NCI-H2029 (cell line): ENCODE measurements at regions not wholly inside any gene's neighbourhood (a gene's known extent, or its start where the extent isn't known, plus 50 kb on each side); places are given as distances from the start of the nearest gene placed in this dataset.

Source experiments
- DNase-seq: peaks from one replicate; lab custom pipeline; 2025; lab: John Stamatoyannopoulos, UW

GRCh38 chr1:220410611-220411010 is 117.3 kb upstream of the MARK1 start:
- DNase-seq, result no peak

- no peak for DNase-seq
These were observed 118.0 kb upstream of the MARK1 start for GRCh38 chr1:220409771-220410595.

GRCh38 chr1:220407191-220407590 is 120.7 kb upstream of the MARK1 start:
- no peak for DNase-seq

GRCh38 chr1:220398238-220398637 is 126.0 kb upstream of the RAB3GAP2 start:
- no peak for DNase-seq

GRCh38 chr1:220391491-220391890 is 119.2 kb upstream of the RAB3GAP2 start:
- DNase-seq, result no peak

GRCh38 chr1:220389634-220390033 is 117.4 kb upstream of the RAB3GAP2 start:
- no peak for DNase-seq

GRCh38 chr1:220386494-220387195 is 114.4 kb upstream of the RAB3GAP2 start:
- no peak for DNase-seq

- DNase-seq, result no peak
These were observed 112.9 kb upstream of the RAB3GAP2 start for GRCh38 chr1:220385158-220385557.

GRCh38 chr1:220382994-220383393 is 110.7 kb upstream of the RAB3GAP2 start:
- DNase-seq, result no peak

GRCh38 chr1:220380885-220381284 is 108.6 kb upstream of the RAB3GAP2 start:
- no peak for DNase-seq

GRCh38 chr1:220378571-220379302 is 106.5 kb upstream of the RAB3GAP2 start:
- DNase-seq, result no peak

GRCh38 chr1:220375715-220376114 is 103.5 kb upstream of the RAB3GAP2 start:
- no peak for DNase-seq

GRCh38 chr1:220374449-220374848 is 102.2 kb upstream of the RAB3GAP2 start:
- no peak for DNase-seq

- no peak for DNase-seq
These were observed 100.2 kb upstream of the RAB3GAP2 start for GRCh38 chr1:220372451-220372850.

- no peak for DNase-seq
These were observed 99.1 kb upstream of the RAB3GAP2 start for GRCh38 chr1:220371324-220371723.

GRCh38 chr1:220370041-220370700 is 97.9 kb upstream of the RAB3GAP2 start:
- DNase-seq, result no peak

- DNase-seq, result no peak
These were observed 97.3 kb upstream of the RAB3GAP2 start for GRCh38 chr1:220369511-220369910.

GRCh38 chr1:220368352-220369265 is 96.4 kb upstream of the RAB3GAP2 start:
- no peak for DNase-seq

- no peak for DNase-seq
These were observed 95.6 kb upstream of the RAB3GAP2 start for GRCh38 chr1:220367833-220368232.

GRCh38 chr1:220366269-220366668 is 94.0 kb upstream of the RAB3GAP2 start:
- DNase-seq, result no peak

- DNase-seq, result no peak
These were observed 91.1 kb upstream of the RAB3GAP2 start for GRCh38 chr1:220363196-220363837.
